ENCODE measurements at regions not wholly inside any gene's neighbourhood (a gene's known extent, or its start where the extent isn't known, plus 50 kb on each side); places are given as distances from the start of the nearest gene placed in this dataset.

DNA sequence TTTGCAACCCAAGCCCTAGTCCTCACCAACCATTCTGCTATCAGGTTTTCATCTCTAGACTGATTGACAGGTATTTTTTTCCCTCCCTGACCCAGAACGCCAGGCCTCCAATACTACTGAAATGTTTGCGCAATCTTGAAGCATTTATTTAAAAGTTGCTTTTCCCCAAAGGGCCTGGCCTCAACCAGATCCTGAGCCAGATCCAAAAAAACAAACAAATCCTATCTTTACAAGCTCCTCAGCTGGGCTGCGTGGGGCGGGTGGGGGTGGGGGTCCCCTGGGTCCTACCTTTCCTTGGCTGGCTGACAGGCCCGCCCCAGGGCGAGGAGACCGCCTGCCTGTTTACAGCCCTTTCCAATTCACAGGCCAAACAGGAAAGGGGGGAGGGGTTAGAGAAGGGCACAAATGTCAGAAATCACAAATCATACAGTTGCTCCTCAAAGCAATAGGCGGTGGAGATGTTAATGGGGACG, 98.8 kb downstream of the FOXD2 start:
- H2BK12ac ChIP-seq (ENCODE audit: insufficient read length, low read depth, low read length): no peak overlapping the region
- no peak overlapping the region for H3K14ac ChIP-seq (ENCODE audit: insufficient read depth, low read length)
- no peaks in the 10 kb centered on the region; the same call in 1 of the 2 replicates for H3K27me3 ChIP-seq (ENCODE audit: insufficient read depth, low read length)
- no peak overlapping the region for H4K5ac ChIP-seq (ENCODE audit: insufficient read length, low read depth, low read length)
- H3K9me3 ChIP-seq (ENCODE audit: control insufficient read depth, low read depth, low read length): no peaks in the 10 kb centered on the region
- H2BK120ac ChIP-seq (ENCODE audit: low read depth, low read length, poor library complexity, severe bottlenecking): no peak overlapping the region
- no peak overlapping the region for H3K4me2 ChIP-seq (ENCODE audit: insufficient read depth, insufficient read length, low read length)
- H4K91ac ChIP-seq (ENCODE audit: insufficient read length, low read depth, low read length): no peak overlapping the region
- no peak overlapping the region for H2AK5ac ChIP-seq (ENCODE audit: insufficient read length, low read length)
- 0 out of 2 replicates have a peak, but pooled peaks cover 2% of the 10 kb centered on the region for H3K4me1 ChIP-seq (ENCODE audit: insufficient read depth, low read length)
- H3K4ac ChIP-seq (ENCODE audit: low read depth, low read length): no peak overlapping the region
- H3K23me2 ChIP-seq (ENCODE audit: insufficient read length, low read depth, low read length, poor library complexity, severe bottlenecking): peaks cover 7% of the 10 kb centered on the region
- no peaks in the 10 kb centered on the region for H3K79me2 ChIP-seq (ENCODE audit: insufficient read depth, low read length)
- H4K20me1 ChIP-seq (ENCODE audit: control insufficient read depth, insufficient read depth, insufficient read length): peaks cover 4% of the 10 kb centered on the region
- H2AFZ ChIP-seq (ENCODE audit: low read length): no peak overlapping the region
- Mint-ChIP-seq H3K4me3 (no peak overlapping the region), H3K27ac (no peak overlapping the region; a peak in 1 of 7 replicates), H3K36me3 (ENCODE audit: insufficient read depth in 1 of 3, low read depth in 3 of 3) (peaks cover 2 to 7% (median 2%) of the 10 kb centered on the region in 3 experiments; a peak in 5 of 7 replicates), H3K4me1 (peaks cover 22 to 26% of the 10 kb centered on the region in 2 experiments), H3K9me3 (peaks cover 6 to 8% of the 10 kb centered on the region in 2 experiments), H3K27me3 (ENCODE audit: low read depth) (peaks cover 44% of the 10 kb centered on the region)
- no peak for TF ChIP-seq CTCF (conservative IDR thresholded peaks at IDR 0.05)
- no peak overlapping the region for H2BK15ac ChIP-seq (ENCODE audit: low read depth, low read length)
- H3K9ac ChIP-seq (ENCODE audit: extremely low read depth, insufficient read length, low read length): no peak overlapping the region
- H3K23ac ChIP-seq (ENCODE audit: insufficient read length, low read depth, low read length): no peak overlapping the region
- H3T11ph ChIP-seq (ENCODE audit: low read length): no peak overlapping the region
- H3K18ac ChIP-seq (ENCODE audit: insufficient read length, low read depth, low read length): no peak overlapping the region
- H4K8ac ChIP-seq (replicated peaks; ENCODE audit: insufficient read length, low read depth, low read length): no peak overlapping the region
- H2BK5ac ChIP-seq (ENCODE audit: insufficient read length, low read length): no peak overlapping the region
- no peak overlapping the region for H3K56ac ChIP-seq (ENCODE audit: insufficient read length, low read depth, low read length)
- H2BK20ac ChIP-seq (ENCODE audit: low read depth, low read length, poor library complexity, severe bottlenecking): no peak overlapping the region
- H3K79me1 ChIP-seq (ENCODE audit: insufficient read depth, low read depth, low read length, poor library complexity, severe bottlenecking): no peaks in the 10 kb centered on the region
- no peak for DNase-seq
- H3K27ac ChIP-seq (ENCODE audit: insufficient read length, low read depth, low read length): no peak overlapping the region
- no CpG with 5 or more reads among the region's 9 CpGs for WGBS (ENCODE audit: extremely low coverage, insufficient read length, low lambda C conversion rate)

Data from H9 (cell line).